SH-SY5Y (cell line): ENCODE measurements at regions not wholly inside any gene's neighbourhood (a gene's known extent, or its start where the extent isn't known, plus 50 kb on each side); places are given as distances from the start of the nearest gene placed in this dataset.

Experiments
- GATA2 ChIP-seq: IDR thresholded peaks from 2 replicates; pipeline ENCODE4 v1.6.1; 2011; ENCODE audit warnings: mild to moderate bottlenecking, low read depth, low read length
- GATA3 ChIP-seq: IDR thresholded peaks from 2 replicates; pipeline ENCODE4 v1.6.1; 2011; ENCODE audit warnings: low read depth, mild to moderate bottlenecking, low read length, moderate library complexity

DNA sequence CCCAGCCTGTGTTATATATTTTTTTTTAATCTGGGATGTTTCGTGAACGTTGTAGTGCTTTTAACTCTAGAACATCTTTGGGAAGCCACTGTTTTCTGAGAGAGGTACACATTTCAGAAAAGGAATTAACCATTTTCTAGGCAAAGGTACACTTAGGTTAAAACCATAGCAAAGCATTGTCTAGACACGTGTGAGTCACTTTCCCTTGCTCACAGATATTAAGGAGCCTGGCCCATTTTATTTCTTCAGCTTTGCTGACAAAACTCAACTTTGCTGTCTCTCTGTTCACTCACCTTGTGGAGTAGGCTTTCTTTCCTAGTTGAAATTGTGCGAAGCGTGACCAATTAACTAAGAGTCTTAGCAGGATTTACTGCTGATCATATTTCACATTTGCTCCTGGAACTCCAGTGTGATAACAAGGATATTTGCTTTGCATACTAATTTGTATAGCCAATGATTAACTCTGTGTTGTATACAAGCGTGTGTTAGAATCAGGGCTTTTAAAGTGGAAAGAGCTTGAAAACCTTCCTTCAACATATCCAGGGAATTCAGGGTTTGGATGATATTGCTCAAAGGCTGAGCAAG, 215.0 kb upstream of the AGAP1 start:
- TF ChIP-seq GATA2, result no peak
- no peak for TF ChIP-seq GATA3
